GM12891 (cell line): ENCODE measurements at regions not wholly inside any gene's neighbourhood (a gene's known extent, or its start where the extent isn't known, plus 50 kb on each side); places are given as distances from the start of the nearest gene placed in this dataset.
"Not testable (repeated sequence)": the region's sequence is repeated elsewhere in the genome, so short reads cannot be mapped to it uniquely, and the experiment has no call there.

Experiments used
- DNase-seq: peaks from one replicate; pipeline ENCODE4 v3.0.0; 2011; ENCODE audit warnings: low spot score; ENCODE audit not compliant: insufficient read length
- FAIRE-seq: peaks from 2 replicates; lab custom pipeline; 2011; peaks lifted over from hg19 to GRCh38; lab: Jason Lieb, UNC
- PAX5 ChIP-seq: IDR thresholded peaks from 2 replicates; pipeline ENCODE4 v1.6.1; 2011; ENCODE audit warnings: low read length, moderate library complexity, mild to moderate bottlenecking; ENCODE audit not compliant: insufficient read depth, severe bottlenecking
- POLR2A ChIP-seq: IDR thresholded peaks from 2 replicates; pipeline ENCODE4 v1.6.1; 2011; ENCODE audit warnings: low read depth, low read length, control low read depth
- POLR2AphosphoS5 ChIP-seq: IDR thresholded peaks from 2 replicates; pipeline ENCODE4 v1.6.1; 2011; ENCODE audit warnings: low read depth, low read length, control low read depth
- POU2F2 ChIP-seq: IDR thresholded peaks from 2 replicates; pipeline ENCODE4 v1.6.1; 2011; ENCODE audit warnings: low read depth, mild to moderate bottlenecking, control low read depth, low read length, moderate library complexity
- SPI1 ChIP-seq: IDR thresholded peaks from 2 replicates; pipeline ENCODE4 v1.6.1; 2011; ENCODE audit warnings: low read depth, low read length, control low read depth
- TAF1 ChIP-seq: IDR thresholded peaks from 2 replicates; pipeline ENCODE4 v1.6.1; 2011; ENCODE audit warnings: low read depth, low read length, control low read depth

DNA sequence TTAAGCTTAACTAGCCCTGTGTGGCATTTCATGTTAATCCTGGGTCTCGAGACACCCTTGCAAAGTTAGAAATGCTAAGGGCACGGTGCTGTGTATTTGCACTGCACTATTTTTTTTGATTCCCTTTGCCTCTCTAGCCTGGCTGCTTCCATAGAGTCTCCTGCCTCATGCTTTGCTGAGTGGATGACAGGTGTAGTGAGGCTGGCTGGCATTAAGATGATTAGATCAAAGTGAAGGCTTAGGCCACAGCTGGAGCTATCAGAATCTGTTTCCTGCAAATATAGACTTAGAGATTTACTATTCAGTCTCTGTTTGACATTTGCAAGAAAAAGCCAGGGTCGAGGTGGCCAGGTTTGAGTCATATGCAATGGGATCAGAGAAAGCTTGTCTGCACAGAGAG is 791.1 kb downstream of the AACS start:
- DNase-seq: no peak
- no peak for FAIRE-seq
- TF ChIP-seq POU2F2: no peak
- TF ChIP-seq PAX5: no peak
- TF ChIP-seq POLR2AphosphoS5: no peak
- no peak for TF ChIP-seq SPI1
- TF ChIP-seq TAF1: no peak
- no peak for TF ChIP-seq POLR2A

DNA sequence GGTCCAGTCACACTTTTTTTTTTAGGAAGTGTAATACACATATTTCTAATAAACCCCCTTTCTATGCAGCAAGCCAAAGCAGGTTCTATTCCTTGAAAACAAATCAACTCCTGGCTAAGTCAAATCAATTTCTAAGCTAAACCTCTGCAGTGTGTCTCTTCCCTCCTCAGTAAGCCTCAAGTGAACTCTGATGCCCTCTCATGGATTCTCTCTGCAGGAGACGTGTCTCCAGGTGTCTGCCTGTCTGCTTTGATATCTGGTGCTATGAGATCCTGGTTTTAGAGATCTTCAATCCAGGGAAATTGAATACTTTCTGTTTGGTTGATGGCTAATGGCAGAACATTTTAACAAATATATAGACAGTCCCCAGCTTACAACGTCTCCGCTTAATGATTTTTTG is 791.7 kb downstream of the AACS start:
- DNase-seq (no peak), FAIRE-seq (no peak)
- TF ChIP-seq POLR2AphosphoS5 (no peak), POU2F2 (no peak), PAX5 (no peak), SPI1 (no peak), TAF1 (no peak), POLR2A (no peak)

DNA sequence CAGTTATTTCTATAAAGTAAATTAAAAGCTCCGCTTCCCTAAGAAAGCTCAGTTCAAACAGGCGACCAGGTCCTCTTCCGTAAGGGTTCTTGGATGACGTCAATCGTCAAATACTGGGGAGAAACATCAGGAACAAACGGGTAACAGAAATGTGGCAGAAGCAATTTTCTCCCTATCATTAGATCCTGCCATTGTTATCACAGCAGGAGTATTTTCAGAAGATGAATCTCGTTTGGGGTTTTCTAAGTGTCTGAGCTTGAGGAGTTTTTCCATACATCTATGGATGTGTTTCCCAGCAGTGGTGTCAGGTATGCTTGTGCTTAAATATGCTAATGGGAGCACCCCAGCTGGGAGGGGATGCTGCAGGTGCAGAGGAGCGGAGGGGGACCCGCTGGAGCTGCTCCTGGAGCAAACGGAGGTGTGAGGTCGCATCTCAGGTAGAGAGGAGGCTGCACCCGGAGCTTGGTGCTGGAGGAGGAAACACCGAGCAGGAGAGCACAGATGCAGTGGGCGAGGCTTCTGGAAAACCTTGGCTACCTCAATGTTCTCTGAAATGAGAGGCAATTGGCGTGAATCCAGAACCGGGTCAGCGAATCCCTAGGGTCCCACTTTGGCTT is 795.5 kb downstream of the AACS start:
- DNase-seq: no peak
- TF ChIP-seq PAX5 (no peak), POU2F2 (no peak), POLR2A (no peak), SPI1 (no peak), POLR2AphosphoS5 (no peak), TAF1 (no peak)
- FAIRE-seq: no peak

DNA sequence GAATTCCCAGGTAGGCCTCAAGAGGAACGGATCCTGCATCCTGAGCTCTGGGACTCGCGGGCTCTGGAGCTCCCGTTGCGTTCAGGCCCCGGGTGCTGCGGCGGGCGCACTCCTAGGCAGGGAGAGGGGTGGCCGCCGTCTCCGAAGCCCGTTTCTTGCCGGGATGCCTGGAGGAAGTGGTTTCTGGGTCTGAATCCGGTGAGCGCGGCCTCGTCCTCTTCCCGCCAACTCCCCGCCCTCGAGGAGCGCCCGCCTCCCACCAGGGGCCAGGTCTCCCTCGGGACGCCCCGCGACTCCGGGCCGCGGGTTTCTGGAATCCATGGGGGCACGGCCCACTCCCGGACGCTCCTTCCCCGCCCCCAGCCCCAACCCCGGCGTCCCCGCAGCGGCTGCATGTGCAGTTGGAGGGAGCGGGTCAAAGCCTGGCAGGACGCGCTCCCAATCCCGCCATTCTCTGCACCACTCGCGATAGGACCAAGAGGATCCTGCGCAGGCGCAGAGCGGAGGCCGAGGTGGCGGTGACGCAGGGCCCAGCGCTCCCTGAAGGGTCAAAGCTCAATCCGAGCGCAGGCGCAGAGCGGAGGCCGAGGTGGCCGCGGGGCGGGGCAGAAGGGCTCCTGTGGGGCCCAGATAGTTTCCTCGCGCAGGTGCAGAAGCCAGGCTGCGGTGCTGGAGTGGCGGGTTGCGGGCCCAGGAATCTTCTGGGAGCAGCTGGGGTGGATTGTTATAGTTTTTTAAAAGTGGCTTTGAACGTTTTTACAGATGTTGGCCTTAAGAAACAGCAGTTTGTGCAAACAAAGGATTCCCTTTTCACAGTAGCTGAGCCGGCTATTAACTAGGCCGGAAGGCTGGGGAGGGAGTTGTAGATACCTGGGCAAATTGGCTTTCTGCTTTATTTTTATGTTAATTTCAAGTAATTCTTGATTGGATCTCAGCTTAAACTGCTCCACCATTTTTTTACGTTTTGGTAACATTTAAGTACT is 796.4 kb downstream of the AACS start:
- no peak for FAIRE-seq
- TF ChIP-seq TAF1: no peak
- no peak for TF ChIP-seq POLR2A
- no peak for TF ChIP-seq POLR2AphosphoS5
- no peak for TF ChIP-seq PAX5
- no peak for TF ChIP-seq POU2F2
- no peak for TF ChIP-seq SPI1
- no peak for DNase-seq

DNA sequence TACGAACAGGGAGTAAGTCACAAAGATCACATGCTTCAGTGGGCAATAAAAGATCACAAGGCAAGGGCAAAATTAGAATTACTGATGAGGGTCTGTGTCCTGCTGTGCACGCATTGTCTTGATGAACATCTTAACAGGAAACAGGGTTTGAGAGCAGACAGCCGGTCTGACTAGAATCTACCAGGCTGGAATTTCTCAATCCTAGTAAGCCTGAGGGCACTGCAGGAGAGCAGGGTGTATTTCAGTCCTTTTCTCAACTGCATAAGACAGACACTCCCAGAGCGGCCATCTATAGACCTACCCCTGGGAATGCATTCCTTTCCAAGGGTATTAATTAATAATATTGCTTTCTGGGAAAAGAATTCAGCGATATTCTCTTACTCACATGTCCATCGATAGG is 800.0 kb downstream of the AACS start:
- not testable (repeated sequence) for DNase-seq

DNA sequence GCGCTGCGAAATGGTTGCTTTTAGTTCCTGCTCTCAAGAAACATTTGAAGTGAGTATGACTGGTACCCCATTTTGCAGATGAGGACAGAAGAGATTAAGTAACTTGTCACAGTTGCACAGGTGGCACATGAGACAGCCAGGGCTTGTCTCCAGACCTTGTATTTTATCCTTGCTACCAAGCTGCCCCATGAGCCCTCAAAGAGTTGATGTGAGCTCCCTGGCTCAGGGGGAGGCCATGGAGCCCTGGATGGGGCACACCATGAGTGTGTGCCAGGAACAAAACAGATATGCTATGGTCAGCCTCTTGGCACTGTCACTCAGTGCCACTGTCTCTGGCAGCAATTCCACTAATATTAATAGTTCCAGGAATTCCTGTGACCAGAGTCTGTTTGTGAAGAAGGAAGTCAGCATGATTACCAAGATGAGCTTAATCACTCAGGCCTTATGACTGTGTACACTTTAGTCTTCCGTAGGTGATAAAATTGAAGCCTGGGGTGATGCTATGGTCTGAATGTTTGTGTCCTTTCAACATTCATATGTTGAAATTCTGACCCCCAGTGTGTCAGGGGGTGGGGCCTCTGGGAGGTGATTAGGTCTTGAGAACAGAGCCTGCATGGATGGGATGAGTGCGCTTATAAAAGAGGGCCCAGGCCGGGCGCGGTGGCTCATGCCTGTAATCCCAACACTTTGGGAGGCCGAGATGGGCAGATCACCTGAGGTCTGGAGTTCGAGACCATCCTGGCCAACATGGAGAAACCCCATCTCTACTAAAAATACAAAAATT is 806.8 kb downstream of the AACS start:
- FAIRE-seq: no peak
- TF ChIP-seq POLR2AphosphoS5: no peak
- TF ChIP-seq SPI1: no peak
- no peak for TF ChIP-seq PAX5
- TF ChIP-seq TAF1: no peak
- TF ChIP-seq POLR2A: no peak
- no peak for TF ChIP-seq POU2F2
- DNase-seq: no peak

More for the DNA sequence above, 800.0 kb downstream of the AACS start:
- FAIRE-seq: not testable (repeated sequence)

DNA sequence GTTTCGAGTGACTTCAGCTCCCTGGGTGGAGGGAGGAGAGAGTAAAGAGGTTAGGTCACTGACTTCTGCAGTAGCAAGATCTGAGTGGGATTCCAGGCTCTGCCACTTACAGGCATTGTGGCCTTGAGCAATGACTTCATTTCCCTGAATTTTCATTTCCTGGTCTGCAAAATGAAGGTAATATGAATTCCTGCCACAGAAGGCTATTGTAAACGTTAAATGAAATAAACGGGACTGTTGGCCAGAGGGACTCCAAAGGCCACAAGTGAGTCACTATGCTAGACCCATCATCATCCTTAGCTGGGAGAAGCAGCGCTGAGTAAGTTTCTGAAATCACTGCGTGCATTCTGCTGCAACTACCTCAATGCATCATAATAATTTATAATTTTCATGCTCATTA is 807.8 kb downstream of the AACS start:
- TF ChIP-seq POLR2A (no peak), PAX5 (no peak), POLR2AphosphoS5 (no peak), POU2F2 (no peak), TAF1 (no peak), SPI1 (no peak)
- DNase-seq (no peak), FAIRE-seq (no peak)

DNA sequence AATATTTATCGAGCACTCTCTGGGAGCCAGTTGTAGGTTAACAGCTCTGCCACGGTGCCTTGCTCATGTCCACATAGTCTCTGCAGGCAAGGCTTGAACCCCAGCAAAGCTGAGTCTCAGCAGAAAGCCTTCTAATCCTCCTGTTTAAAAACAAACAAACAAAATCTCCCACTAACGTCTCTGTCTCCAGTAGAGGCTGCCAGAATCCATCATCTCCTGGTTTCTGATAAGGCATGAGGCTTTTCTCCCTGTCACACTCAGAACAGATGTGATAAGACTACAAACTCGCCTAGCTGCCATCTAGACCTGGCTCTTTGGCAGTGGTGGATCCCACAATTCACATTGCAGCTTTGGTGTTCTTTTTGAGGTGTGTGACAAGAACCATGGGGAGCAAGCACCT is 813.2 kb downstream of the AACS start:
- FAIRE-seq (no peak), DNase-seq (no peak)

DNA sequence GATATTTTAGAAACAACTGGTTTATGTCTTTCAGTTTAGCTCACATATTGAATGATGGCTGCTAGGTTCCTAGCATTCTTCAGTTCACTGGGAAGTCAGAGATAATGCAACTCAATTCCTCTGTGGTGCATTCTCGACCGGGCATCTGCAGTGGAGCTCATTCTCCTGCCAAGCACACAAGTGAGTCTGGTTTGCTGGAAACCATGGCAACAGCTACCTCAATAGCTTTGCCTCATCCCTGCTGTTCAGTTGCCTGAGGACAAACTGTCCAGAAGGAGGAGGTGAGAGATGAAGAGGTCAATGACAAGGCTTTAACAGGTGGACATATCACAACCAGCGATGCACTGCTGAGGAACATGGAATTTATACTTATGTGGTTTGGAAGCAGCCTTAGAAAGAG is 816.9 kb downstream of the AACS start:
- FAIRE-seq: no peak
- no peak for DNase-seq
- TF ChIP-seq POLR2AphosphoS5: no peak
- no peak for TF ChIP-seq PAX5
- no peak for TF ChIP-seq POU2F2
- TF ChIP-seq SPI1: no peak
- TF ChIP-seq POLR2A: no peak
- no peak for TF ChIP-seq TAF1

More for the DNA sequence above, 813.2 kb downstream of the AACS start:
- TF ChIP-seq POLR2A (no peak), POU2F2 (no peak)

DNA sequence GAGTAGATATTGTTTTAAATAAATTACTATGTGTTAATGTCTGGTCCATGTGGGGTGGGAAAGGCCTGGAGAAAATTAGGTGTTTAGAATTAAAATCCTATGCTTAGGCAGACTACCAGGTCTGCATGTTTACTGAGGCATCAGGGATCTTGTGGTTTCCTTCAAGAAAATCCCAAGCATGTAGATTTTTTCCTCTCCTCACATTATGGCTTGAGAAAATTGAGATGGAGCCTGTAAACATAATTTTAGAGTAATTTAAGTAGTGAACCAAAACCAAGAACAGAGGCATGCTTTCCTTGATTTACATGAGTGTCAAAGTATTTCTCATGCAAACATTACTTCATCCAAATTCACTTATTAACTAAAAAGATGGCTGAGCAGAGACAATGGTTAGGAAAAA is 823.7 kb downstream of the AACS start:
- DNase-seq (no peak), FAIRE-seq (no peak)
- TF ChIP-seq POU2F2 (no peak), POLR2AphosphoS5 (no peak), TAF1 (no peak), POLR2A (no peak), PAX5 (no peak), SPI1 (no peak)
